TTC549 (cell line): ENCODE measurements at regions not wholly inside any gene's neighbourhood (a gene's known extent, or its start where the extent isn't known, plus 50 kb on each side); places are given as distances from the start of the nearest gene placed in this dataset.
A peak's percentile ranks its signal among the peaks of the same experiment; 100 is the strongest.
"Not testable (repeated sequence)": the region's sequence is repeated elsewhere in the genome, so short reads cannot be mapped to it uniquely, and the experiment has no call there.

Experiments used
- FAIRE-seq: peaks from 2 replicates; lab custom pipeline; 2012; peaks lifted over from hg19 to GRCh38; lab: Jason Lieb, UNC

DNA sequence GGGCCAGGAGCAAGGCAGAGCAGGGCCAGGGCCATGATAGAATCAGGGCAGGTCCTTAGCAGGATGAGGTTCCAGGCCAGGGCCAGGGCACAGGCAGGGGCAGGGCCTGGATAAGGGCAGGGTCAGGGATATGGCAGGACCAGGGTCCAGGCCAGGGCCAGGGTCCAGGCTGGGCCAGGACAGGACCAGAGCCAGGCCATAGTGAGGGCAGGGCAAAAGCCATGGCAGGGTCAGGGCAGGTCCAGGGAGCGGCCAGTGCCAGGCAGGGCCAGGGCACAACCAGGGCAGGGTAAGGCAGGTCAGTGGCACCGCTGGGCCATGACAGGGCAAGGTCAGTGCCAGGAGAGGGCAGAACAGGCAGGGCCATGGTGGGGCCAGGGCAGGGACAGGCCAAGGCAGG is 152.2 kb downstream of the LIPI start:
- FAIRE-seq: no peak

- FAIRE-seq: not testable (repeated sequence)
These were observed 152.8 kb downstream of the LIPI start for GRCh38 chr21:14057841-14058481.

- no peak for FAIRE-seq
These were observed 153.4 kb downstream of the LIPI start for GRCh38 chr21:14057313-14057712.

GRCh38 chr21:14056771-14057191 is 154.0 kb downstream of the LIPI start:
- FAIRE-seq: no peak

GRCh38 chr21:14055746-14056515 is 154.8 kb downstream of the LIPI start:
- FAIRE-seq: not testable (repeated sequence)

GRCh38 chr21:14054682-14055081 is 156.1 kb downstream of the LIPI start:
- no peak for FAIRE-seq

GRCh38 chr21:14050121-14050520 is 160.6 kb downstream of the LIPI start:
- FAIRE-seq: no peak

- no peak for FAIRE-seq
These were observed 164.4 kb downstream of the LIPI start for GRCh38 chr21:14046401-14046800.

DNA sequence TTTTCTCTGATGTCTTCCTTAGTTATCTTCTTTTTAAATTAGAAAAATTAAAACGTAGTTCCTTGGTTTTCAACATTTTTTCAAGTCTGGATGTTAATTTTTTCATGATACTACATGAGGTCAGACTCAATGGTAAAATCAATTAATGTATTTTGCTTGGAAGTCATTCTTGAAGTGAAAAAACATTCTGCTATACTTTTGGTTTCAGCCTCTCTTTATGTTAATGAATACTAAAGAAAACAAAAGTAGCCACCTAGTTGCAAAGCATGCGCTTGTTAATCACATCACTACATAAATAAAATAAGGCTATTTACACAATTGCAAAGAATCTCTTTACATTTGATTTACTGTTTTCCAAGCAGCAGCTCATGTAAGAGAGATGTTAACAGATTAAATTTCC is 170.4 kb downstream of the LIPI start:
- no peak for FAIRE-seq

DNA sequence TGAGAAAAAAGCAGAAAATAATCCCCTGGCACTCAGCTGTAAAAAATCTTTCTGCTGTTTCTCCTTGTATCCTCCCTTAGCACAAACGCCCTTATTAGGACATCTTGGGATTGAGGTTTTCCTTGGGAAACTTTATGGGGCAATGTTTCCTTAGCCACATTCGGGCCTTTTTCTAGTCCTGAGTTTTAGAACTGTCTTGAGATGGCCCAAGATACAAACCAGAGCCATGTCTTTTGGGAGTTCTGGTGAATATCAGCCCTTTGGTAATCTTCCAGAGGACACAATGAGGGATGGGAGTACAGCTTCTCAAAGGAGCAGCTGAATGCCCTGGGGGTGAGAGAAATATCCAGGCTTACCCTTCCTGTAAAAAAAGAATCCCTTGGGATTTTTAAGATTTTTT is 182.1 kb downstream of the LIPI start:
- FAIRE-seq: not testable (repeated sequence)

GRCh38 chr21:14027235-14027869 is 183.4 kb downstream of the LIPI start:
- FAIRE-seq: peak; percentile 92

- not testable (repeated sequence) for FAIRE-seq
These were observed 190.6 kb downstream of the LIPI start for GRCh38 chr21:14020108-14020507.

DNA sequence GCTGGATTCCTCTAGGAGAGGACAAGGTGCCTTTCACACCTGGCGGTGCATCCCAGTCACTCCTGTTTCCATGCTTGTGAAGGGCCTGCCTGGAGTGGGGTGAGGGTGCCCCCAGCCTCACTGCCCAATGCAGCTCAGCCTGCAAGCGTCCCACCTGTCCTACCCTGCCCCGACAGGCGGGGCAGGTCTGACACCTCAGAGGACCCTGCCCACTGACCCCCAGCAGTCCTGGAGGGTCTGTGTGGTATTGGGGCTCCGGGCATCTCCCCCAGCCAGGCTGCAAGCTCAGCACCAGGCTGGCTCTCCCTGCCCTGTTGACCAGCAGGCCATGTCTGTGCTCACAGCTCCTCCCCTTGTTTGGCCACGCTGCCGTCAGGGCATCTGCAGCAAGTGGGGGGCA is 194.9 kb downstream of the LIPI start:
- FAIRE-seq: not testable (repeated sequence)

DNA sequence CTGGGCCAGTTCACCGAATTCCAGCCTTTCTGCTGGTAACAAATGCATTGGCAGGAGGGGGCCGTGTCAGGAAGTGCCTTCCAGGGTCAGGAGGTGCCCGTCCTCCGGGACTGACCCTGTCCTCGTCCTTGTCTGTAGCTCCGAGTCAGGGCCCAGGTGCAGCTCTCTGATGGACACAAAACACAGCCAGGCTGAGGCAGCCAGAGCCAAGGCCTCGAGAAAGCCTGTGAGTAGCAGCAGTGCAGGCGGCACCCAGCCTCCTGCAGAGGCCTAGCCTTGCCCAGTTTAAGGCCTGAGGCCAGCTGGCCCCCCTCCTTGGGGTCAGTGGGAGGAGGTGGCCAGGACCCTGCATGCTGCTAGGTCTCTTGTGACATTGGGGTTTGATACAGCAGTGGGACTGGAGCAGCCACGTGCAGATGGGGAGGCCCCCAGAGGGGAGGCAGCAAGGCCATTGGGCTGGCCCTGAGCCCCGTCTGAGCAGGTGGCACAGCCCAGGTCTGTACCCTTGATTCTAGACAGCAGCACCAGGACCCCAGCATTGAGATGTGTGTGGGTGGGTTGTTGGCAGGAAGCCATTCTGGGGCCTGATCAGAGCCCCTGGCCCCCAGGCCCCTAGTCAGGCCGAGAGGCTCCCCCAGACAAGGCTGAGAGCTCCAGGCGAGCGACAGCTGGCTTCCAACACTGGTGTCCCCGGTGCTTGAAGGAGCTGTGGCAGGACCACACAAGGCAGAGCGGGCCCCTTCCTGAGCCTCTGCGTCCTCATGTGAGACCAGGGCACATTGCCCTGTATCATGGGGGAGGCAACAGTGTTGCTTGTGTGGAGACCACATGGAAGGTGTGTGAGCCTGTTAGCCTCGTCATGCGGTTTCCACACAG is 196.9 kb downstream of the LIPI start:
- FAIRE-seq: not testable (repeated sequence)

DNA sequence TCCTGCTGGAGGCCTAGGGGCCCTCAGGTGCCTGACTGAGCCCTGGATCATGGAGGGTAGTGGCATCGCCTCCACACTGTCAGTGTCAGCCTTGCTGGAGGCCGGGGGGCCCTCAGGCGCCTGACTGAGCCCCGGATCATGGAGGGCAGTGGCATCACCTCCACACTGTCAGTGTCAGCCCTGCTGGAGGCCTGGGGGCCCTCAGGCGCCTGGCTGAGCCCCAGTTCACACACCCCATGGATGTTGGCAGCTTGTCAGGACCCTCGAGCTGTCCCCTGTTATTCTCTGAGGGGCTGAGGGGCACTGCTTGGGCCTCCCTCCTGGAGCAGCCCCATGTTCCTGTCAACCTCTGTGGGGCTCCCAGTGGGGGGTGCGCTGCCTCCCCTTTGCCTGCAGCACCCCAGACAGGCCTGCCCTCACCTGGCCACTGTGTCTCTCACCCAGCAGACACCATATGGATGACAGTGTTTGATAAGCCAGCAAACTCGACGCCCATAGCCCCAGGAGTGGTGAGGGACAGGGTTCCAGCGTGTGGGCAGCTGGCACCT is 197.6 kb downstream of the LIPI start:
- no peak for FAIRE-seq

DNA sequence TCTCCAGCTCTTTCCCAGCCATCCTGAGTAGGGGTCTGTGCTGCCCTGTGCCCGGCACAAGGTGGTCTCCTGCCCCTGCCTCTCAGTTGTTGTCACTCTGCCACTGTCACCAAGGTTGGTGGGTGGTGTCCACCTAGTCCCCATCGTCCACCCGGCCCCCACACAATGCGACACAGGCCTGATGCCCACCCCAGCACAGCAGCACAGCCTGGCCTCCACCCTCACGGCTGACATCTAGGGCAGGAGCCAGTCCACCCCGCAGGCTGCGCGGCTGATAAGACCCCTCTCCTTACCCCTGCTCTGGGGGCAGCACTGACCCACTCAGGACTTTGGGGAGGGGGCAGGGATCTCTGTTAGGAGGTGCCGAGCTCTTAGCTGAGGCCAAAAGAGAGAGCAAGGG is 198.3 kb downstream of the LIPI start:
- FAIRE-seq: no peak

GRCh38 chr21:14011751-14012150 is 199.0 kb downstream of the LIPI start:
- FAIRE-seq: not testable (repeated sequence)

- FAIRE-seq: not testable (repeated sequence)
These were observed 199.6 kb downstream of the LIPI start for GRCh38 chr21:14011149-14011548.

GRCh38 chr21:14010729-14011128 is 200.0 kb downstream of the LIPI start:
- no peak for FAIRE-seq

DNA sequence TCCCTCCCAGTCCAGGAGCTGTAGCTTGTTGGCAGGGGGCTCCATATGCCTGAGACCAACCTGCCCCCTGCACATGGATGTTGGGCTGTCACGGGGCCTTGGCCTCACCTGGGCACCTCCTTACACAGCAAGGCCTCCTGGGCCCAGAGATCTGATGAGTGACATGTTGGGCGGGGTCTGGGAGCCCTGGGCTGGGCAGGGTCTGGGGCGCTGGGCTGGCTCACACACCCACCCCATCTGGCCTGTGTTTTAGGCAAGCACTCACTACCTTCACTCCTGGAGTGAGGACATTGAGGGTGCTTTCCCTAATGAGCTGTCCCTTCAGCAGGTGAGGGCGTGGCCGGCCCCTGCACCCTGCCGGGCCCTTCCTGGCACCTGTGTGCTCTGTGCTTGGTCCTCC is 200.8 kb downstream of the LIPI start:
- not testable (repeated sequence) for FAIRE-seq

- FAIRE-seq: not testable (repeated sequence)
These were observed 201.3 kb downstream of the LIPI start for GRCh38 chr21:14009238-14009981.
